ENCODE measurements at regions not wholly inside any gene's neighbourhood (a gene's known extent, or its start where the extent isn't known, plus 50 kb on each side); places are given as distances from the start of the nearest gene placed in this dataset.

DNA sequence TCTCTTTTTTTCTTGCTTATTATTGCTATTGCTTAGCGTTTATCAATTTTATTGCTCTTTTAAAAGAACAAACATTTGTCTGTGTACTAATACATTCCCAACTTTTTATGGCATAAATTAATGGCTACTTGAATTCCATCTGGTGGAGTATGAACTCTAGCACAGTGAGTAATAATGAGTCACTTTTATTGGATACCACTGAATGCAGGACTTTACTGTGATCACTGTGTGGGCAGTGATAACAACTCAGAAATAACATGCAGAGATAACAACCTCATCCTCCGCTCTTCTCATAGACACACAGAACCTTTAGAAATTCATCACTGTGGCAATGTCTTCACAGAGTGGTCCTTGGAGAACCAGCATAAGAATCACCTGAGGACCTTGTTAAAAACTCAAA, 139.5 kb upstream of the PRNP start:
- TF ChIP-seq, protein P1, sequence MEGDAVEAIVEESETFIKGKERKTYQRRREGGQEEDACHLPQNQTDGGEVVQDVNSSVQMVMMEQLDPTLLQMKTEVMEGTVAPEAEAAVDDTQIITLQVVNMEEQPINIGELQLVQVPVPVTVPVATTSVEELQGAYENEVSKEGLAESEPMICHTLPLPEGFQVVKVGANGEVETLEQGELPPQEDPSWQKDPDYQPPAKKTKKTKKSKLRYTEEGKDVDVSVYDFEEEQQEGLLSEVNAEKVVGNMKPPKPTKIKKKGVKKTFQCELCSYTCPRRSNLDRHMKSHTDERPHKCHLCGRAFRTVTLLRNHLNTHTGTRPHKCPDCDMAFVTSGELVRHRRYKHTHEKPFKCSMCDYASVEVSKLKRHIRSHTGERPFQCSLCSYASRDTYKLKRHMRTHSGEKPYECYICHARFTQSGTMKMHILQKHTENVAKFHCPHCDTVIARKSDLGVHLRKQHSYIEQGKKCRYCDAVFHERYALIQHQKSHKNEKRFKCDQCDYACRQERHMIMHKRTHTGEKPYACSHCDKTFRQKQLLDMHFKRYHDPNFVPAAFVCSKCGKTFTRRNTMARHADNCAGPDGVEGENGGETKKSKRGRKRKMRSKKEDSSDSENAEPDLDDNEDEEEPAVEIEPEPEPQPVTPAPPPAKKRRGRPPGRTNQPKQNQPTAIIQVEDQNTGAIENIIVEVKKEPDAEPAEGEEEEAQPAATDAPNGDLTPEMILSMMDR (IDR thresholded peaks at IDR 0.05): no peak
- no peak for TF ChIP-seq EZH2 (IDR thresholded peaks at IDR 0.05; ENCODE audit: borderline replicate concordance, insufficient read depth, low read depth, low read length, poor library complexity, severe bottlenecking)

Data from B cell (primary cell).